K562 (cell line): ENCODE measurements at regions not wholly inside any gene's neighbourhood (a gene's known extent, or its start where the extent isn't known, plus 50 kb on each side); places are given as distances from the start of the nearest gene placed in this dataset.

ENCODE experiments used
- ARHGAP35 ChIP-seq: fragments of 450-650 bp; IDR thresholded peaks from 2 replicates; pipeline ENCODE4 v1.6.1; 2018; ENCODE audit not compliant: partially characterized antibody
- ATF4 ChIP-seq: fragments of 450-650 bp; formaldehyde crosslinking; IDR thresholded peaks from 2 replicates; pipeline ENCODE4 v1.4.0; 2022; ENCODE audit warnings: mild to moderate bottlenecking, moderate library complexity
- CCAR2 ChIP-seq: fragments of 200-400 bp; formaldehyde crosslinking; IDR thresholded peaks from 2 replicates; pipeline ENCODE4 v1.6.1; 2017; ENCODE audit warnings: mild to moderate bottlenecking, low read depth, low read length
- CCNT2 ChIP-seq: IDR thresholded peaks from 2 replicates; pipeline ENCODE4 v1.6.1; 2011; ENCODE audit warnings: borderline replicate concordance, low read depth, mild to moderate bottlenecking, moderate library complexity, mixed read lengths, low read length; ENCODE audit not compliant: insufficient read length; ENCODE audit errors: extremely low read depth
- GABPB1 ChIP-seq: sonication (generic); formaldehyde crosslinking; IDR thresholded peaks from 2 replicates; pipeline ENCODE4 v1.8.0; 2022; ENCODE audit warnings: mild to moderate bottlenecking, missing genetic modification reagents
- HCFC1 ChIP-seq: IDR thresholded peaks from 2 replicates; pipeline ENCODE4 v1.6.1; 2012; ENCODE audit warnings: low read depth, low read length, improper control_type of control experiment
- HDAC8 ChIP-seq: fragments of 450-650 bp; IDR thresholded peaks from 2 replicates; pipeline ENCODE4 v1.6.1; 2016; ENCODE audit warnings: mild to moderate bottlenecking, missing genetic modification characterization, moderate library complexity, missing compliant biosample characterization
- MAFK ChIP-seq: IDR thresholded peaks from 2 replicates; pipeline ENCODE4 v1.6.1; 2011; ENCODE audit warnings: low read length, improper control_type of control experiment
- NCOR1 ChIP-seq: fragments of 450-650 bp; IDR thresholded peaks from 2 replicates; pipeline ENCODE4 v1.6.1; 2016; ENCODE audit warnings: mild to moderate bottlenecking, moderate library complexity
- PCBP2 ChIP-seq: fragments of 200-400 bp; formaldehyde crosslinking; IDR thresholded peaks from 2 replicates; pipeline ENCODE4 v1.6.1; 2018; ENCODE audit warnings: low read length, low read depth, mild to moderate bottlenecking, moderate library complexity; ENCODE audit not compliant: poor library complexity, severe bottlenecking
- POLR2AphosphoS5 ChIP-seq: IDR thresholded peaks from 2 replicates; pipeline ENCODE4 v1.6.1; 2011; ENCODE audit warnings: mild to moderate bottlenecking, low read depth, low read length, moderate library complexity; ENCODE audit not compliant: control insufficient read depth, insufficient read depth
- POU5F1 ChIP-seq: fragments of 150-350 bp; IDR thresholded peaks from 2 replicates; pipeline ENCODE4 v1.6.1; 2014; ENCODE audit warnings: borderline replicate concordance, low read length, low read depth, mild to moderate bottlenecking; ENCODE audit not compliant: partially characterized antibody
- PTBP1 ChIP-seq: fragments of 200-400 bp; formaldehyde crosslinking; IDR thresholded peaks from 2 replicates; pipeline ENCODE4 v1.6.1; 2017; ENCODE audit warnings: low read depth, low read length
- RCOR1 ChIP-seq, 2 experiments: IDR thresholded peaks; 2 replicates each; pipeline ENCODE4 v1.6.1; 2012; ENCODE audit warnings: low read depth in 2 of 2, low read length in 2 of 2, borderline replicate concordance in 1 of 2, improper control_type of control experiment in 1 of 2
- RHOXF2B ChIP-seq: fragments of 250-450 bp; sonication (Bioruptor Pico); conservative IDR thresholded peaks from 2 replicates; pipeline ENCODE4 v1.5.1; 2021
- SUPT5H ChIP-seq: fragments of 450-650 bp; IDR thresholded peaks from 2 replicates; pipeline ENCODE4 v1.6.1; 2016
- TAF9B ChIP-seq: fragments of 450-650 bp; IDR thresholded peaks from 2 replicates; pipeline ENCODE4 v1.6.1; 2018; ENCODE audit warnings: mild to moderate bottlenecking; ENCODE audit not compliant: partially characterized antibody
- THAP7 ChIP-seq: fragments of 250-450 bp; sonication (Bioruptor Pico); IDR thresholded peaks from 2 replicates; pipeline ENCODE4 v1.5.0; 2021
- YY1 ChIP-seq, 3 experiments: IDR thresholded peaks; 2 replicates each; pipeline ENCODE4 v1.6.1; 2011; ENCODE audit warnings: low read length in 2 of 3, mild to moderate bottlenecking in 2 of 3, moderate library complexity in 2 of 3, borderline replicate concordance in 1 of 3, control low read depth in 1 of 3, low read depth in 1 of 3; ENCODE audit not compliant: insufficient read depth in 3 of 3, insufficient replicate concordance in 2 of 3, control insufficient read depth in 1 of 3, insufficient read length in 1 of 3; ENCODE audit errors: extremely low read depth in 1 of 3
- ZBTB1 ChIP-seq: sonication (generic); formaldehyde crosslinking; IDR thresholded peaks from 2 replicates; pipeline ENCODE4 v1.8.1; 2023; ENCODE audit warnings: missing genetic modification reagents, low read depth, mild to moderate bottlenecking, borderline replicate concordance
- ZKSCAN8 ChIP-seq: fragments of 200-800 bp; sonication (Bioruptor generic); IDR thresholded peaks from 2 replicates; pipeline ENCODE4 v1.6.1; 2016; ENCODE audit warnings: missing genetic modification characterization, missing compliant biosample characterization
- ZNF197 ChIP-seq: fragments of 200-800 bp; sonication (Bioruptor generic); IDR thresholded peaks from 2 replicates; pipeline ENCODE4 v1.6.1; 2016; ENCODE audit warnings: low read depth, missing genetic modification characterization, missing compliant biosample characterization
- ZNF695 ChIP-seq: fragments of 450-650 bp; formaldehyde crosslinking; IDR thresholded peaks from 2 replicates; pipeline ENCODE4 v1.4.0; 2020; ENCODE audit warnings: mild to moderate bottlenecking, moderate library complexity
- ZNF778 ChIP-seq: fragments of 450-650 bp; formaldehyde crosslinking; IDR thresholded peaks from 2 replicates; pipeline ENCODE4 v1.4.0; 2020; ENCODE audit warnings: mild to moderate bottlenecking, moderate library complexity
- TF ChIP-seq, protein P1 (sequence below), 2 experiments: fragments of 450-650 bp; IDR thresholded peaks; 2 replicates each; pipeline ENCODE4 v1.6.1; 2016

DNA sequence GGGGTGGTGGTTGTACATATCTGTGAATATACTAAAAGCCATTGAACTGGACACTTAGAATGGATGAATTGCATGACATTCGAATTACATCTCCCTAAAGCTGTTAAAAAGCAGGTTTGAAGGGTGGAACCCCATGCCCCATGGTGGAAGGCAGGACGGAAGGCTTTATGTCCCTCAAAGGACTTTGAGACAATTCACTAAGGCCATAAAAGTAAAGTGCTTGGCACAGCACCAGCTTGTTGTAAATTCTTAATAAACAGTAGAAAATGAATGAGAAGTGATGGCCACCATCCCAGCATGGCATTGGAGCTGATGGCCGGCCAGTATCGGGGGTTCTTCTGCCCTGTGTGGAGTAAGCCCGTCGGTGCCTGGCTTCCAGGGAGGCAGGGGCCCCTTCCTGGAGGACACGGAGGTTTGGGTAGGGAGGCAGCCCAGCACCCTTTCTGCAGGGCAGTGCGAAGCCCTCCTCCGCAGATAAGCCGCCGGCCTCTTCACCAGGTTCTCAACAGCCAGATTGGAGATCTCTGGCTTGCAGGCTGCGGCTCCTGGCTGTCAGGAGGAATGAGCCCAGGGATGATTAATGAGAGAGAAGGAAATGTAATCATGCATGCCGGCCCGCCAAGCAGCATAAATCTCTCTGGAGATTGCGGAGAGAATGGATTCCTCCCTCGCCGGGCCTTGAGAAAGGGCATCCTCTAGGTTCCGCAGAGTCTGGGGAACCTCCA, 346.9 kb downstream of the FOXL1 start (continued):
- TF ChIP-seq, protein P1, sequence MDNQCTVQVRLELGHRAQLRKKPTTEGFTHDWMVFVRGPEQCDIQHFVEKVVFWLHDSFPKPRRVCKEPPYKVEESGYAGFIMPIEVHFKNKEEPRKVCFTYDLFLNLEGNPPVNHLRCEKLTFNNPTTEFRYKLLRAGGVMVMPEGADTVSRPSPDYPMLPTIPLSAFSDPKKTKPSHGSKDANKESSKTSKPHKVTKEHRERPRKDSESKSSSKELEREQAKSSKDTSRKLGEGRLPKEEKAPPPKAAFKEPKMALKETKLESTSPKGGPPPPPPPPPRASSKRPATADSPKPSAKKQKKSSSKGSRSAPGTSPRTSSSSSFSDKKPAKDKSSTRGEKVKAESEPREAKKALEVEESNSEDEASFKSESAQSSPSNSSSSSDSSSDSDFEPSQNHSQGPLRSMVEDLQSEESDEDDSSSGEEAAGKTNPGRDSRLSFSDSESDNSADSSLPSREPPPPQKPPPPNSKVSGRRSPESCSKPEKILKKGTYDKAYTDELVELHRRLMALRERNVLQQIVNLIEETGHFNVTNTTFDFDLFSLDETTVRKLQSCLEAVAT (IDR thresholded peaks at IDR 0.05) = peak in 1 of 2 experiments; percentile 61; a peak in 1 of 4 replicates
- TF ChIP-seq POLR2AphosphoS5 (no peak), ZNF695 (CRISPR knock-in tag) (no peak), THAP7 (no peak), POU5F1 (no peak), YY1 (IDR thresholded peaks at IDR 0.05; ENCODE audit: borderline replicate concordance in 1 of 3, control insufficient read depth in 1 of 3, extremely low read depth in 1 of 3, insufficient read depth in 3 of 3, insufficient read length in 1 of 3, insufficient replicate concordance in 2 of 3, low read depth in 1 of 3, low read length in 2 of 3) (no peak), TAF9B (no peak), GABPB1 (CRISPR knock-in tag) (no peak), SUPT5H (no peak), ZKSCAN8 (CRISPR knock-in tag) (no peak), RCOR1 (IDR thresholded peaks at IDR 0.05; ENCODE audit: borderline replicate concordance in 1 of 2, low read depth in 2 of 2, low read length in 2 of 2) (peak in 1 of 2 experiments; percentile 96; a peak in 2 of 4 replicates), HCFC1 (no peak), NCOR1 (0 out of 2 replicates have a peak, but pooled peaks have one; percentile 43), ZNF778 (CRISPR knock-in tag) (no peak), HDAC8 (no peak), ARHGAP35 (no peak), RHOXF2B (CRISPR knock-in tag) (no peak), CCAR2 (no peak), ZNF197 (CRISPR knock-in tag) (no peak), ATF4 (CRISPR knock-in tag) (no peak), PTBP1 (no peak), ZBTB1 (CRISPR knock-in tag) (no peak), PCBP2 (no peak), MAFK (no peak), CCNT2 (no peak)
